ENCODE measurements at regions not wholly inside any gene's neighbourhood (a gene's known extent, or its start where the extent isn't known, plus 50 kb on each side); places are given as distances from the start of the nearest gene placed in this dataset.

DNA sequence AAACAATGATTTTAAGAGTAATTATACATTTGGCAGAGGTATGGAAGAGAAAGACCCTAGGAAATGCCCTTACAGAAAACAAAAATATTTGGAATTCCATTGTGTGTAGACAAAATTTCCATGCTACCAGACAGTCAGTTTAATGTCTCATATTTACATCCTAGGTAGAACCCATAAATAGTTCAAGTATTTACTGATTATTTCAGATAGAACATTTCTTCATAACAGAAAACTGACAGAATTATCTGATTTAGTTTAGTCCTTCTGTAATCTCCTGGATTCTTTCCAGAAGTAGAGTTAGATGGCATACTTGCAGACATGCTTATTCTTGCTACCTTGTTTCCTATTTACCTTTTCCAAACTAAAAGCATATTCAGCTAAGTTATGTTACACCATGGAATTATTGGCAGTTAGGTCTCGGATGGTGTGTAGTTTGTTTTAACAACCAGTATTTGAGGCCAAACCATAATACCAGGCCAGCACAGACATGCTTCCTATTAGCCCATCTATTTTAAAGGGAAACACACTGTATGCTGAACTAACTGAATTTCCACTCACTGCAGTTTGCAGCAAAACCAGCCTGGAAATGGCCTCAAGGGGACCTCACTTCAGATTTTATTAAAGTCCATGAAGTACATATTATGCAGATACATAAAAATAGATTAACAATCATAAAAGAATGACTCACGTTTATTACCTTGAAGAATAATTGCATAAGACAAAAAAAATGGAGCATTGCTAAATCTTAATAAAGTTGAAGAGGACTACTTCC lies 126.6 kb upstream of the LRIG3 start:
- Histone ChIP-seq H3K27me3 (replicated peaks; ENCODE audit: insufficient read depth, low read depth, low read length, poor library complexity) (no peaks in the 10 kb centered on the region), H3K4me3 (ENCODE audit: low read depth, low read length, poor library complexity, severe bottlenecking) (no peak overlapping the region), H3K36me3 (ENCODE audit: insufficient read depth, low read length, poor library complexity, severe bottlenecking) (no peaks in the 10 kb centered on the region), H3K27ac (ENCODE audit: low read depth, low read length, poor library complexity, severe bottlenecking) (no peak overlapping the region), H3K9me3 (ENCODE audit: low read depth, low read length, poor library complexity, severe bottlenecking) (no peaks in the 10 kb centered on the region), H3K4me1 (ENCODE audit: insufficient read depth, low read length, poor library complexity, severe bottlenecking) (no peaks in the 10 kb centered on the region)
- no peak for TF ChIP-seq EZH2 (IDR thresholded peaks at IDR 0.05; ENCODE audit: borderline replicate concordance, low read depth, low read length, poor library complexity, severe bottlenecking)
- TF ChIP-seq, protein P1, sequence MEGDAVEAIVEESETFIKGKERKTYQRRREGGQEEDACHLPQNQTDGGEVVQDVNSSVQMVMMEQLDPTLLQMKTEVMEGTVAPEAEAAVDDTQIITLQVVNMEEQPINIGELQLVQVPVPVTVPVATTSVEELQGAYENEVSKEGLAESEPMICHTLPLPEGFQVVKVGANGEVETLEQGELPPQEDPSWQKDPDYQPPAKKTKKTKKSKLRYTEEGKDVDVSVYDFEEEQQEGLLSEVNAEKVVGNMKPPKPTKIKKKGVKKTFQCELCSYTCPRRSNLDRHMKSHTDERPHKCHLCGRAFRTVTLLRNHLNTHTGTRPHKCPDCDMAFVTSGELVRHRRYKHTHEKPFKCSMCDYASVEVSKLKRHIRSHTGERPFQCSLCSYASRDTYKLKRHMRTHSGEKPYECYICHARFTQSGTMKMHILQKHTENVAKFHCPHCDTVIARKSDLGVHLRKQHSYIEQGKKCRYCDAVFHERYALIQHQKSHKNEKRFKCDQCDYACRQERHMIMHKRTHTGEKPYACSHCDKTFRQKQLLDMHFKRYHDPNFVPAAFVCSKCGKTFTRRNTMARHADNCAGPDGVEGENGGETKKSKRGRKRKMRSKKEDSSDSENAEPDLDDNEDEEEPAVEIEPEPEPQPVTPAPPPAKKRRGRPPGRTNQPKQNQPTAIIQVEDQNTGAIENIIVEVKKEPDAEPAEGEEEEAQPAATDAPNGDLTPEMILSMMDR (conservative IDR thresholded peaks at IDR 0.05; ENCODE audit: low read depth, low read length) = no peak
- ChIA-PET POLR2A (ENCODE audit: low non-redundant PET) (no interaction called here), CTCF (no interaction called here)
- intact Hi-C loops (cut with micrococcal nuclease; ENCODE audit: unreplicated experiment) = no loop called here
- BruUV-seq (replicated peaks) = no TSS peak
- no peak for DNase-seq (ENCODE audit: low spot score)

DNA sequence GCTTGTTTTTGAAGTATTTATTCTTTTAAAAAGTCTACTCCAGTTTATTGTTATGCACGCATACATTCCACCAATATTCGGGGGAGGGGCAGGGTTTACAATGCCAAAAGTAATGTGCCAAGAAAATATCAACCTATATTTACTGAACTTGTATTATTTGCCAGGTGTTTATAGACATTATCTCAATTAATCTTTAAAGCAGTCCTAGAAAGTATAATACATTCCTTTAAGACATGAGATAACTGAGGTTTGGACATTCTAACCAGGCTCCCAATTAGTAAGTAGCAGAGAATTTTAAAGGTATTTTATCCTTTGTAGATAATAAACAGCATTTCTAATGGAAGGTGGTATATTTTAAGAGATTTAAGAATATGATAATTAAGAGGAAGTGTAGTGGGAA lies 124.5 kb upstream of the LRIG3 start:
- no peak for DNase-seq (ENCODE audit: low spot score)
- BruUV-seq (replicated peaks) = no TSS peak
- POLR2A ChIA-PET (ENCODE audit: low non-redundant PET) = no interaction called here

DNA sequence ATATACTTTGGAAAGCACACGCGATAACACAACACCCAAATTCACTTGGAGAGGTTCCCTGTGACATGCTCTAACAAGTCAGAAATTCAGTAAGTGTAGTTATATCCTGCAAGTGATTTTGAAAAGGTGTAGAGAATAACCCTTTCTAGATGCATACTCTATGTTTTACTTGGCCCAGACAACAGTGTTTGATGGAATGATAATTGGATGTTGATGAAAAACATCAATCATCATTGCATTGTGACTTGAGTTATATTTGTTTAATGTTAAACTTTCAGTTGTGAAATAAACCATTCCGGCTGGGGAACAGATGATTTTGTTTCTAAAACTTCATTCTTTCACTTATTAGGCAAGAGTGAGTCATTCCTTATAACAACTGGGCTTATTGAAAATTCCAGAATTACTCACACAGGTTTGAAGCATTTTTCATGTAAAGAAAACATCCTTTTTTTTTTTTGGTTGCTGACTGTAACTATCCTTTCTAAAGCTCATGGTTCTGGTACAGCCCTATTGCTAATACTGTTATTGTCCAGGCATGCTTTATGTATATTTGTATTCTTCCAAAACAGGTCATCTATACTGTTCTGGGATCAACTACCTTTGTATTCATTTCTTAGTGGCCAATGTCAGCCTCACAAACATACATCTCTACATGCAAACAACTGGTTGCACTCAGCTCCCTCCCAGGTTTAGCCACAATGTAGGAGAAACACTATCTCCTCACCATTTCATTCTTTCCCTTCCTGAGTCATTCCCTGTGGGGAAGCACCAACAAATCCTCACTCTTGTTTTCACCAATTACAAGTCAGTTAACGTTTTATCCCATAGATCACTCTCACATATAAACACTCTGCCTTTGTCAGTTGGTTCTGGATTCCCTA lies 121.2 kb upstream of the LRIG3 start:
- ChIA-PET POLR2A (ENCODE audit: low non-redundant PET) (no interaction called here), CTCF (no interaction called here)
- Histone ChIP-seq H3K4me3 (ENCODE audit: low read depth, low read length, poor library complexity, severe bottlenecking) (no peak overlapping the region), H3K4me1 (ENCODE audit: insufficient read depth, low read length, poor library complexity, severe bottlenecking) (no peaks in the 10 kb centered on the region), H3K27me3 (replicated peaks; ENCODE audit: insufficient read depth, low read depth, low read length, poor library complexity) (no peaks in the 10 kb centered on the region), H3K9me3 (ENCODE audit: low read depth, low read length, poor library complexity, severe bottlenecking) (no peaks in the 10 kb centered on the region), H3K36me3 (ENCODE audit: insufficient read depth, low read length, poor library complexity, severe bottlenecking) (no peaks in the 10 kb centered on the region), H3K27ac (ENCODE audit: low read depth, low read length, poor library complexity, severe bottlenecking) (no peak overlapping the region)
- TF ChIP-seq, protein P1 (conservative IDR thresholded peaks at IDR 0.05; ENCODE audit: low read depth, low read length) = no peak
- no peak for TF ChIP-seq EZH2 (IDR thresholded peaks at IDR 0.05; ENCODE audit: borderline replicate concordance, low read depth, low read length, poor library complexity, severe bottlenecking)
- intact Hi-C loops (cut with micrococcal nuclease; ENCODE audit: unreplicated experiment) = no loop called here
- no TSS peak for BruUV-seq (replicated peaks)
- no peak for DNase-seq (ENCODE audit: low spot score)

More for the DNA sequence above, 124.5 kb upstream of the LRIG3 start:
- Histone ChIP-seq H3K4me1 (ENCODE audit: insufficient read depth, low read length, poor library complexity, severe bottlenecking) (no peaks in the 10 kb centered on the region), H3K9me3 (ENCODE audit: low read depth, low read length, poor library complexity, severe bottlenecking) (no peaks in the 10 kb centered on the region), H3K36me3 (ENCODE audit: insufficient read depth, low read length, poor library complexity, severe bottlenecking) (no peaks in the 10 kb centered on the region), H3K4me3 (ENCODE audit: low read depth, low read length, poor library complexity, severe bottlenecking) (no peak overlapping the region), H3K27me3 (replicated peaks; ENCODE audit: insufficient read depth, low read depth, low read length, poor library complexity) (no peaks in the 10 kb centered on the region), H3K27ac (ENCODE audit: low read depth, low read length, poor library complexity, severe bottlenecking) (no peak overlapping the region)
- TF ChIP-seq EZH2 (IDR thresholded peaks at IDR 0.05; ENCODE audit: borderline replicate concordance, low read depth, low read length, poor library complexity, severe bottlenecking) = no peak
- TF ChIP-seq, protein P1 (conservative IDR thresholded peaks at IDR 0.05; ENCODE audit: low read depth, low read length) = no peak
- CTCF ChIA-PET = no interaction called here
- intact Hi-C loops (cut with micrococcal nuclease; ENCODE audit: unreplicated experiment) = no loop called here
